ENCODE measurements at regions not wholly inside any gene's neighbourhood (a gene's known extent, or its start where the extent isn't known, plus 50 kb on each side); places are given as distances from the start of the nearest gene placed in this dataset.

DNA sequence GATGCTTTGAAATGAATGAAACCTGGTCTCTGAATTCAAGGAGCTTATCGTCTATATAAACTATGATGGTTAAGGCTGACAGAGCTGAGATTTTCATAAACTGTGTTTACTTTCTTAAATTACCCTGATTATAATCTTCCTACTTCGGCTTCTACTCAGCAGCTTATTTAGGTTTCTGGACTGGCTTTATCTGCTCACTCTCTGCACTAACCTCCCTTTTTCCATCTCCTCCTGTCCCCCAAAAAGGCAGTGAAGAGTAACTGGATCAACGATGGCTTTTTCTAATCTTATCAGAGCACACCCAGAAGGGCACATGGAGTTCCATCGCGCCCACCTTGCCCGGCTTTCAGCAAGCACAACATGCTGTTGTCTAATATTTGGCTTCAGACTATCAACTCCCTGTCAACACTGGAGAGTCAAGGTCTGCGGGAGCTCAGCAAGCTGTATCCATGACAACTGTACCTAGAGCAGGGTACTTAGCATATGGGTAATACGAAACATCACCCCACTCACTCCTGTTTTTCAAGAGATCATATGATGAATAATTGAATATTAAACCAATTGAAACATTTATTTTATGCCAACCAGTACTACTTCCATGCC, 417.3 kb downstream of the GABRB3 start:
- Histone ChIP-seq H3K9me3 (ENCODE audit: severe bottlenecking) (no peaks in the 10 kb centered on the region), H3K4me3 (ENCODE audit: severe bottlenecking) (no peak overlapping the region), H3K27me3 (ENCODE audit: insufficient read depth, poor library complexity, severe bottlenecking) (peaks cover 41% of the 10 kb centered on the region), H3K36me3 (ENCODE audit: low read depth) (no peaks in the 10 kb centered on the region), H3K4me1 (ENCODE audit: insufficient read depth, poor library complexity, severe bottlenecking) (no peaks in the 10 kb centered on the region), H3K27ac (ENCODE audit: poor library complexity, severe bottlenecking) (no peak overlapping the region)
- DNase-seq (ENCODE audit: low spot score) = no peak
- TF ChIP-seq, protein P1, sequence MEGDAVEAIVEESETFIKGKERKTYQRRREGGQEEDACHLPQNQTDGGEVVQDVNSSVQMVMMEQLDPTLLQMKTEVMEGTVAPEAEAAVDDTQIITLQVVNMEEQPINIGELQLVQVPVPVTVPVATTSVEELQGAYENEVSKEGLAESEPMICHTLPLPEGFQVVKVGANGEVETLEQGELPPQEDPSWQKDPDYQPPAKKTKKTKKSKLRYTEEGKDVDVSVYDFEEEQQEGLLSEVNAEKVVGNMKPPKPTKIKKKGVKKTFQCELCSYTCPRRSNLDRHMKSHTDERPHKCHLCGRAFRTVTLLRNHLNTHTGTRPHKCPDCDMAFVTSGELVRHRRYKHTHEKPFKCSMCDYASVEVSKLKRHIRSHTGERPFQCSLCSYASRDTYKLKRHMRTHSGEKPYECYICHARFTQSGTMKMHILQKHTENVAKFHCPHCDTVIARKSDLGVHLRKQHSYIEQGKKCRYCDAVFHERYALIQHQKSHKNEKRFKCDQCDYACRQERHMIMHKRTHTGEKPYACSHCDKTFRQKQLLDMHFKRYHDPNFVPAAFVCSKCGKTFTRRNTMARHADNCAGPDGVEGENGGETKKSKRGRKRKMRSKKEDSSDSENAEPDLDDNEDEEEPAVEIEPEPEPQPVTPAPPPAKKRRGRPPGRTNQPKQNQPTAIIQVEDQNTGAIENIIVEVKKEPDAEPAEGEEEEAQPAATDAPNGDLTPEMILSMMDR (IDR thresholded peaks at IDR 0.05; ENCODE audit: poor library complexity, severe bottlenecking) = no peak
- no peak for ATAC-seq (ENCODE audit: low read depth)

DNA sequence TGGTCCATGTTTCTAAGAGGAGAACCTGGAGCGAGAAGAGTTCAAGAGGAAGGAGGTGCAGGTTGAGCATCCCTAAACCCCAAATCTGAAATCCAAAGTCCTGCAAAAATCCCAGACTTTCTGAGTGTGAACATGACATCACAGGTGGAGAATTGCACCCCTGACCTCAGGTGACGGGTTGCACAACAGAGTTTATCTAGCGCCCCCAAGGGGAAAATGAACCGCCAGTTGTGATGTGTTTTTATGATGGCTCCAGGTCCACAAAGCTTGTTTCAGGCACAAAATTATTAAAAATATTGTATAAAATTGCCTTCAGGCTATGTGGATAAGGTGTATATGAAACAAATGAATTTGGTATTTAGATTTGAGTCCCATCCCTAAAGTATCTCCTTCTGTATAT, 420.0 kb downstream of the GABRB3 start:
- H3K4me1 ChIP-seq (ENCODE audit: insufficient read depth, poor library complexity, severe bottlenecking) = no peaks in the 10 kb centered on the region
- peaks cover 2% of the 10 kb centered on the region for H3K9me3 ChIP-seq (ENCODE audit: severe bottlenecking)
- no peak for DNase-seq (ENCODE audit: low spot score)
- H3K27ac ChIP-seq (ENCODE audit: poor library complexity, severe bottlenecking) = no peak overlapping the region
- ATAC-seq (ENCODE audit: low read depth) = no peak
- TF ChIP-seq, protein P1 (IDR thresholded peaks at IDR 0.05; ENCODE audit: poor library complexity, severe bottlenecking) = no peak
- no peaks in the 10 kb centered on the region for H3K36me3 ChIP-seq (ENCODE audit: low read depth)
- no peak overlapping the region for H3K4me3 ChIP-seq (ENCODE audit: severe bottlenecking)
- peaks cover 32% of the 10 kb centered on the region for H3K27me3 ChIP-seq (ENCODE audit: insufficient read depth, poor library complexity, severe bottlenecking)

DNA sequence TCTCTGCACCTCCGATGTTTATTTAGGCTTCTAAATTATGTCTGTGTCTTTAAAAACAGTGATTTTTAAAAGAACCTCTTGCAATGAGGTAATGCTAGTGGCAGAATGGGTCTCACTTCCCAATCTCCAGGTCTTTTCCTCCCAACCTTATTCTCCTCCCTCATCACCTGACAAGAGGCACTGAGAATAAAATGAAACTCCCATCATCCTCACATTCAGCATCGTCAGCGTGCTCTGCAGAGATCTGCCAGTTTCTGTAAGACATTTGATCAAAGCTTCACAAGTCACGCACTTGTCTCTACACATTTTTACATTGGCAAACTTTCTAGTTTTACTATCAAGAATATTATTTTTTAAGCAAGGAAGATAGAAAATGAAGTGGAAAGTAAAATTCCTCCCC, 420.5 kb downstream of the GABRB3 start:
- peaks cover 4% of the 10 kb centered on the region for H3K9me3 ChIP-seq (ENCODE audit: severe bottlenecking)
- no peak overlapping the region for H3K27ac ChIP-seq (ENCODE audit: poor library complexity, severe bottlenecking)
- H3K4me3 ChIP-seq (ENCODE audit: severe bottlenecking) = no peak overlapping the region
- H3K4me1 ChIP-seq (ENCODE audit: insufficient read depth, poor library complexity, severe bottlenecking) = no peaks in the 10 kb centered on the region
- ATAC-seq (ENCODE audit: low read depth) = no peak
- no peak for DNase-seq (ENCODE audit: low spot score)
- TF ChIP-seq, protein P1 (IDR thresholded peaks at IDR 0.05; ENCODE audit: poor library complexity, severe bottlenecking) = no peak
- no peaks in the 10 kb centered on the region for H3K36me3 ChIP-seq (ENCODE audit: low read depth)
- peaks cover 27% of the 10 kb centered on the region for H3K27me3 ChIP-seq (ENCODE audit: insufficient read depth, poor library complexity, severe bottlenecking)

DNA sequence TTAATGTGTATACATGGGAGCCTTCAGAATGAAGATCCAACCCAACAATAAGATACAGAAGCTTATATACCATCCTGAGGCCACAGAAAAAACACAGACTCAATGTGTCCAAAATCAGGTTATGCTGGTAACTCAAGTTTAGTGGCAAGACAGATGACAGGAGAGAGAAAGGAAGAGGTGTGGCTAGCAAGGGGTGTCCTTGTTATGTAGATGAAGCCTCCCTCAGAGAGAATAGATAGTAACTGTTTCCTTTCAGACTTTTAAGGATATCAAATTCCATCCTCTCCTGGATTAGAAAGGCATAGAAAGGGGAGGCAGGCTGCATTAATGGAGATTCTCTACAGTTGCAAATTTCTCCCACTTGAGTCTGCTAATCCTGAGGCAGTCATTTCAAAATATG, 447.4 kb downstream of the GABRB3 start:
- Histone ChIP-seq H3K4me1 (ENCODE audit: insufficient read depth, poor library complexity, severe bottlenecking) (no peaks in the 10 kb centered on the region), H3K36me3 (ENCODE audit: low read depth) (no peaks in the 10 kb centered on the region), H3K4me3 (ENCODE audit: severe bottlenecking) (no peak overlapping the region), H3K9me3 (ENCODE audit: severe bottlenecking) (no peaks in the 10 kb centered on the region), H3K27ac (ENCODE audit: poor library complexity, severe bottlenecking) (no peak overlapping the region), H3K27me3 (ENCODE audit: insufficient read depth, poor library complexity, severe bottlenecking) (no peaks in the 10 kb centered on the region)
- DNase-seq (ENCODE audit: low spot score) = no peak
- TF ChIP-seq, protein P1 (IDR thresholded peaks at IDR 0.05; ENCODE audit: poor library complexity, severe bottlenecking) = no peak
- no peak for ATAC-seq (ENCODE audit: low read depth)

DNA sequence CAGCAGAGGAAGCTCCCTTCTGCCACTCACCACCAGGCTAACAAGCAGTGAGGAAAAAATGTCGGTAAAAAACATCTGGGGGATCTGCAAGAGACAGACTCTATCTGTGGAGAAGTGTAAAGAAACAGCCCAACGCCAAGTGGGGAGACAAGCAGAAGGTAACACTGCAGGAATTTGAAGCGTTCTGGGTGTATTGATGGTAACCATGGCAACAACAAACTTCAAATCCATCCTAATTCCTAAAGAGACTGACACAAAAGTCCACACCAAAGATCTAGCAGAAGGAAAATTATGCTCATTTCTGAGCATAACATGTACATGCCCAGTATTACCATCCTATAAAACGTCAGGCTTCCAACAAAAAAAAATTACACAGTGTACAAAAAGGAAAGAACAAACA, 449.3 kb downstream of the GABRB3 start:
- TF ChIP-seq, protein P1 (IDR thresholded peaks at IDR 0.05; ENCODE audit: poor library complexity, severe bottlenecking) = no peak
- H3K27ac ChIP-seq (ENCODE audit: poor library complexity, severe bottlenecking) = no peak overlapping the region
- H3K36me3 ChIP-seq (ENCODE audit: low read depth) = no peaks in the 10 kb centered on the region

More for the DNA sequence above, 449.3 kb downstream of the GABRB3 start:
- Histone ChIP-seq H3K9me3 (ENCODE audit: severe bottlenecking) (no peaks in the 10 kb centered on the region), H3K4me1 (ENCODE audit: insufficient read depth, poor library complexity, severe bottlenecking) (no peaks in the 10 kb centered on the region), H3K27me3 (ENCODE audit: insufficient read depth, poor library complexity, severe bottlenecking) (no peaks in the 10 kb centered on the region), H3K4me3 (ENCODE audit: severe bottlenecking) (no peak overlapping the region)
- DNase-seq (ENCODE audit: low spot score) (no peak), ATAC-seq (ENCODE audit: low read depth) (no peak)

Measured in RWPE2 (cell line).